ENCODE measurements at regions not wholly inside any gene's neighbourhood (a gene's known extent, or its start where the extent isn't known, plus 50 kb on each side); places are given as distances from the start of the nearest gene placed in this dataset.

DNA sequence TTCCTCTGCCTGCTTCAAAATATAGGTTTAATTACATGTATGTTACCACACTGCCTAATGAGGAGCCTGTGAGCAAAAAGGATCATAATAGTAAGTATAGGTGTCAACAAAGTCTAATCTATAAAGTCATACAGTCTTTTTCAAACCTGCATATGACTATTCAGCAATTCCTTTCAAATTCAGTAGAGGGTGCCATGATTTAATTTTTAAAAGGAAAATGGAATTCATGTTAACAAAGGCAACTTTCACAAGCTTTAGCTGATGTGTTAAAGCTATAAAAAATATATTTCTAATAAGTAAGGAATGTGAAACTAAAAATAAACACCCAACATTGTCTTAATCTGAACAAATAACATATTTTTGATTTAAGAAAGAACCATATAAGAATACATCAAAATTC is 52.1 kb downstream of the MPP7 start:
- DNase-seq (ENCODE audit: low read depth) = no peak

- no peak for DNase-seq (ENCODE audit: low read depth)
These were observed 52.5 kb downstream of the MPP7 start for GRCh38 chr10:28250358-28250757.

DNA sequence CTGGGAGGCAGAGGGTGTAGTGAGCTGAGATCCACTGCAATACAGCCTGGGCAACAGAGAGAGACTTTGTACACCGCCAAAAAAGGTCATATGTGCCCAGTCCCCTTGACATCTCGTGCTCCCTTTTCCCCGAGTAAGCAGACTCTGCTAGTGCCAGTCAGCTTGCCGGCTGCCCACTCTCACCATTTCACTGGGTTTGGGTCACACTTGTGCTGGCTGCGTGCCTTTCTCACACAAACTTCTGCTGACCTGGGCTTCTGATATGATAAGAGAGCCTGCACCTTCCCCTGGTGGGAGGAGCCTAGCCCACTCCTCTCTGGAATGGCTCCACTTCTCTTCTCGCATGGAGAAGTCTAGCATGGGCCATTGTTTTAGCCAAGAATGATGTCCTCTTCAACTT is 53.4 kb downstream of the MPP7 start:
- DNase-seq (ENCODE audit: low read depth) = no peak

DNA sequence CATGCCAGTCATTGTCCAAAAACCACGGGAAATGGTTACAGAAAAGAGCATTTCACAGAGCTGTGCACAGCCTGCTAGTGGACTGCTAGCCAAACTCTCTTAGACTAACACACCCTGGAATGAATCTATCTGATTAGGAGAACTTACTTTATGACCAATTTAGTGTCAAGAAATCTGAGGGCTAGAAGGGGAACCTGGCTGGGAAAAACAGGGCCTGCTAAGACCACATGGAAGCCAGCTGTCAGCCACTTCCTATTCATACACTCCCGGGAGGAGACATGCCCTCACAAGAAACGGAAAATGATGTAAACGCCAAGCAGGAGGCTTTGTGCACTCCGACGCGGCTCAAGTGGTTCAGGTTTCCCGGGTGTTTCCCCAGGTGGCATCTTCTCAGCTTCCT is 54.8 kb downstream of the MPP7 start:
- peak; percentile 1 for DNase-seq (ENCODE audit: low read depth)

GRCh38 chr10:28246023-28246422 is 56.8 kb downstream of the MPP7 start:
- DNase-seq (ENCODE audit: low read depth) = no peak

GRCh38 chr10:28243923-28244322 is 58.9 kb downstream of the MPP7 start:
- DNase-seq (ENCODE audit: low read depth) = no peak

- DNase-seq (ENCODE audit: low read depth) = no peak
These were observed 60.2 kb downstream of the MPP7 start for GRCh38 chr10:28242555-28243204.

- peak; percentile 2 for DNase-seq (ENCODE audit: low read depth)
These were observed 61.0 kb downstream of the MPP7 start for GRCh38 chr10:28241741-28242399.

DNA sequence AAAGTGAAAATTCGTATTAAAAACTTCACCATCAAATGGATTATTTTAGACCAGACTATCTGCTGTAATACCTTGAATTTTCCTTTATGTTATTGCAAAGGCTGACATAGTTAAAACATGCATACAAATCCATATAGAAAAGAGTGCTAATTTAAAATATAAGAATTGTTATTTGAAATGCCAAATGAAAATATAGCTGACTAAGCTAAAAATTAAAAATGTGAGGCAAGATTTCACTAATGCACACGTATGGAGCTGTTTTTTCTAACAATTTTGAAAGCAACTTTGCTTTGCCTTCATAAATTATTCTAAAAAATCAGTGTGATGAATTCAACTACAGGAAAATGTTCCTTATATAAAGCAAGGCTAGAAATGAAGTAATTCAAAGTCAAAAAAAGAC is 62.5 kb downstream of the MPP7 start:
- DNase-seq (ENCODE audit: low read depth) = no peak

GRCh38 chr10:28236591-28236990 is 66.3 kb downstream of the MPP7 start:
- no peak for DNase-seq (ENCODE audit: low read depth)

- DNase-seq (ENCODE audit: low read depth) = no peak
These were observed 82.1 kb downstream of the MPP7 start for GRCh38 chr10:28220811-28221210.

DNA sequence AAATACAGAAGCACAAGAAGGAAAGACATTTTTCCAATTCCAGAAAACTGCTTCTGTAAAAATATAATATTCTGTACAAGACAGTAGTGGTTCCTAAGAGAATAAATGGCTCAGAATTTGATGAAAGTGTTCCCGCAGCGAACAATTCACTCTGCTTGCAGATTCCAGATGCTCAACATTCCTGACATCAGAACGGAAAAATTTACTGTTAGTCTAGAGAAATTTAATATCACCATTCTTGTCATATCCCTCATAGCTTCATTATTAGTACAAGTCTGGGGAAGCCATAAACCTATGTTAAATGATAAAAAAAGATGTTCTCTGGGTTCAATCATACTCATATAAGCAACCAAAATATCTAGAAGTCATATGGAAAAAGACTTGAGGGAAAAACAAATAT is 83.6 kb downstream of the MPP7 start:
- DNase-seq (ENCODE audit: low read depth) = no peak

DNA sequence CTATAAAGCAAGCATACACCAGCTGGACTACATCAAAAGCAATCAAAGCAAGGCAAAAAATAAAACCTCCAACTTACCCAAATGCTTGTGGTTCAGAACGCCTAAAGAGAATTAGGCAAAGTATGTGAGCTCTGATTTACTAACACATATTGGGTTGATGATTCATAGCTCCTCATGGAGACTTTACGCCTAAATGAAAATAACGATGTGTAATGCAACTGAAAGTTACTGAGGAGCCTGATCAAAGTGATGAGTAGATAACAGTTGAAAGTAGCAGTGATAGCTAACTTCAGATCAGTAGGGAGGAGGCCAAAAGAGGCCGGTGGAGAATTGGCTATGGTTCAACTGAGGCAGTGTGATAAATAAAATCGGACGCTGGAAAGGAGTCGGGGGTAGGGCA is 85.0 kb downstream of the MPP7 start:
- DNase-seq (ENCODE audit: low read depth) = no peak

DNA sequence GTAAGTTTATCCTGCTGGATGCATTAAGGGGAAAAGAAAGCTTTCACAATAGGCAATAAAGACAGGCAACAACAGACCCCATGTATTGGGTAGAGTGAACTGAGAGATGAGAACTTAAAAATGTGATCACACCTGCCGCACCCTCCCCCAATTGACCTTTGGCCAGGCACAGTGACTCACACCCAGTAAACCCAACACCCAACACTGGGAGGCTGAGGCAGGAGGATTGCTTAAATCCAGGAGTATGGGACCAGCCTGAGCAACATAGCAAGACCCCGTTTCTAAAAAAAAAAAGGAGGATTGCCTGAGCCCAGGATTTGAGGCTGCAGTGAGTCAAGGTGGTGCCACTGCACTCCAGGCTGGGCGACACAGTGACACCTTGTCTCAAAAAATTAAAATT is 86.9 kb downstream of the MPP7 start:
- no peak for DNase-seq (ENCODE audit: low read depth)

DNA sequence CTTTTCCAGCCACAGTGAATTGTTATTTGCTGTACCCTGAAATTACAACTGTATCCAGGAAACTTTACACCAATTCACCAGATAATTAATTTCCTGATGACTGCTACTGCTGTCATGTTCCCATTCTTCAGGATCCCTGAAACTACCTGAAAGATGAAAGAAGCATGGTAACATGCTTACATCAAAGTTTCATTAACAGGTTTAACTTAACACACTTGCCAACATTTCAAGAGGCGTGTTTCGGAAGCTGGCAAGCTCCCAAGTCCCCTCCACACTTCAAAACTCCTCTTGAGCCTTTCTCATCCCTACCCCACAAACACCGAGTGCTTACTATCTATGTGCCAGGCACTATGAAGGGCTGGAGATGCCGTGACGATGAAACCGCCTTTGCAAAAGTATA is 88.6 kb downstream of the MPP7 start:
- DNase-seq (ENCODE audit: low read depth) = no peak

DNA sequence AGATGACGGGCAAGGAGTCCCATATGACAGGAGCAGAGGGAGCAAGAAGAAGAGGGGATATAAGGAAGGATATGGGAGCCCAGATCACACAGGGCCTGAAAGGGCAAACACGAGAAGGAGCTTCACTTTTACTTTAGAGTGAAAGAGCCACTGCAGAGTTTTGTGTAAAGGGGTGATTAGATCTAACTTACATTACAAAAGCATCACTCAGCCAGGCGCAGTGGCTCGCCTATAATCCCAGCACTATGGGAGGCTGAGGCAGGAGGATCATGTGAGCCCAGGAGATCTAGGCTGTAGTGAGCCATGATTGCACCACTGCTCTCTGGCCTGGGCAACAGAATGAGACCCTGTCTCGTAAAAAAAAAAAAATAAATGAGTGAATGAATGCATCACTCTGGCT is 91.1 kb downstream of the MPP7 start:
- DNase-seq (ENCODE audit: low read depth) = no peak

DNA sequence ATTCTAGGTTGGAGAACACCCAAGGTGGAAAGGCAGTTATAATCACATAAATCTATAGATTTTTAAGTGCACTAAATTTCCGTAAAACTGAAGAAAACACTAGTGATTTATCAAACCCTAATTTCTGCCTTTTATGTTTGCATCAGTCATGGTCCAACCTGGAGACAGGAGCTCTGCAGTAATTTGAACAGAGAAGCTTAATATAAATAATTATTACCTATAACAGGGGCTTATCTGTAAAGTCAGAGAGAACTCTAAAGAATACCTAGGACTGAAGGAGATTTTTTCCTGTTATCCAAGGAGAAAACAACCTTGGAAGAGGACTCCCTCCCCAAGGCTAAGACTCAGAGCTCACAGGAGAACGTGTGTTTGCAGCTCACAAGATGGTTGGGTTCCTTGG is 95.1 kb downstream of the MPP7 start:
- DNase-seq (ENCODE audit: low read depth) = no peak

- DNase-seq (ENCODE audit: low read depth) = no peak
These were observed 99.9 kb downstream of the MPP7 start for GRCh38 chr10:28202941-28203352.

DNA sequence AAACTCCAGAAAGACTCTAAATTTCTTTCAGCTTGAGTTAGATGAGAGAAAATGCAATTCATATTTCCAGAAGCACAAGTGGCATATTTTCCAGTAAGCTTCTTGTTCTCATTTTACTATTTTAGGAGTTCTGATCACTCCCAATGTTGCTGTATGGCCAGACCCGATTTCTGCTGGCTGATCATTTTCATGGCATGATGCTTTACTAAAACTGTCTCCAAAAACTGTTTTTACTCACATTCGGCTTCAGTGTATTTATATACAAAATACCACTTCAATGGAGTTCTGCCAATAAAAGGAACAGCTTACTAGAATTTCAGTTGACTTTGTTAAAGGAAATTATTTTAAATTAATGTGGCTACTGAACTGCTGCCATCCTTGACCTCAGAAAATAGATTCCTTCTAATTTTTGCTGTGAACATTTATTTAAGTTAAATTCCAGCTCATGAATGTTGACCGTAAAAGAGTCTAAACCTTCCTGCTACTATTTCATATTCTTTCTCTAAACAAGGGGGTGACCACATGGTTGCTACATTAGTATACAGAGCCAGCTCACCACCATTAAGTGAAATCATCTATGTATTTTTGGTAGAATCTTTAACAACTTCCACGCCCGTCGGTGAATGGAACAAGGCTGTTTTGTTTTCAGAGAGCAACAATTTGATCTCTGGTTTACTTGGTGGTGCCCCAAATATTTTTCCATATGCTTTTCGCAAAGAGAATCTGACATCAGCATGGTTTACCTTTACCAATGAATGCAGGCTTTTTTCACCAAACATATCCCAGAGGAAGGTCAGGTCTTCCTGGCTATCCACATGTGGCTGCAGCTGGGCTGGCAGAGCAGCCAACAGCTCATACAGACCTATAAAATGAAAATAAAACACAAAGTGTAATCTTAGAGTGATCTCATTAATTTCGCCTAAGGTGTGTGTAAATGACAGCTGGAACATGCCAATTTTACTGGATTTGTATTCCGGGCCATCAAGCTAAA is 101.2 kb downstream of the MPP7 start:
- no peak for DNase-seq (ENCODE audit: low read depth)

DNA sequence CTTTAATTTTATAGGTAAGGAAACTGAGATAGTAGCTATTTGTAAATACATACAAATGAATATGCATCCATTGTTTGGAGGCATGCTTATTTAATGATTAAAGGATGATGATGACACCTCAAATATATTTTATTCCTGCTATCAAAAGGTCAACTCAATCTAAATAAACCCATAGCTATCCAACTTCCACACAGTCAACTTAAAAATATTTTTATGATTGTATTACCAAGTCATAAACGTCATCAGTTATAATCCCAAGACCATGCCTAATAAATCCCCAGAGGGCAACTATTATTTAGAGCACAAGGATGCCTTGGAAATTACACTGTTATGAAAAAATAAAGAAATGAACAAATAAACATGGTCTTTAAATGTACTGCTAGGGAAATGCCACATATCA is 102.1 kb downstream of the MPP7 start:
- no peak for DNase-seq (ENCODE audit: low read depth)

- DNase-seq (ENCODE audit: low read depth) = no peak
These were observed 102.9 kb downstream of the MPP7 start for GRCh38 chr10:28199941-28200340.

DNA sequence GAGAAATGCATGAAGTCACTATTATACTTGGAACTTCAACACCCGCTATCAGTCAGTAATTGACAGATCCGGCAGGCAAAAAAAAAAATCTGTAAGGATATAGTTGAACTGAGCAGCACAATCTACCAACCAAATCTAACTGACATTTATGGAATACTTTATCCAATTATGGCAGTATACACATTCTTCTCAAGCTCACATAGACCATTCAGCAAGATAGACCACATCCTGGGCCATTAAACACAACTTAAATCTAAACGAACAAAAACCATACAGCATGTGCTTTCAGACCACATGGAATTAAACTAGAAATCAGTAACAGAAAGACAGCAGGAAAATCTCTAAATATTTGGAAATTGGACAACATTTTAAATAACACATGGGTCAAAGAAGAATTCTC is 112.7 kb downstream of the MPP7 start:
- DNase-seq (ENCODE audit: low read depth) = no peak

DNA sequence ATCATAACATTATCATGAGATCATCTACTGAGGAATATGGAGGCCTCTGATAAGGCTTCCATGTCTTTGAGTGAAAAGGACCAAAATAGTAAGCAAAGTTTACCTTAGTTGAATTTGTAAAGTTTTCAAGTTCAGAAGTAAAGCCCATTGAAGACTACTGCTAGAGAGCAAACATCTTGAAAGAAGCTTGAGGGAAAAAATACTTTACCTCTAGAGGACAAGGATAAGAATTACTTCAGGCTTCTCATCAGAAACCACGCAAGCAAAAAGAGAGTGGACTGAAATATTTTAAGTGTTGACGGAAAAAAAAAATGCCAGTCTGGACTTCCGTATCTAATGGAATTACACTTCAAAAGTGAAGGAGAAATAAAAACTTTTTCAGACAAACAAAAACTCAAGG is 114.3 kb downstream of the MPP7 start:
- DNase-seq (ENCODE audit: low read depth) = no peak
